ENCODE measurements at regions not wholly inside any gene's neighbourhood (a gene's known extent, or its start where the extent isn't known, plus 50 kb on each side); places are given as distances from the start of the nearest gene placed in this dataset.

- intact Hi-C loops (cut with micrococcal nuclease), result no loop called here
- no peak overlapping the region for H3K27ac ChIP-seq (ENCODE audit: extremely low read depth, low read depth, low read length)
- FAIRE-seq (no peak), ATAC-seq (no peak), DNase-seq (ENCODE audit: extremely low read depth in 1 of 4, low spot score in 3 of 4) (no peak)
- no peak overlapping the region for H2AFZ ChIP-seq (ENCODE audit: low read depth, low read length)
- H3K9me1 ChIP-seq (ENCODE audit: control insufficient read depth, insufficient read depth, low read length), result no peaks in the 10 kb centered on the region
- H3K4me1 ChIP-seq (replicated peaks in 1 of 2; ENCODE audit: control insufficient read depth in 2 of 2, insufficient read depth in 2 of 2, low read length in 2 of 2), result no peaks in the 10 kb centered on the region
- TF ChIP-seq ZNF197 (CRISPR knock-in tag; IDR thresholded peaks at IDR 0.05; ENCODE audit: low read depth) (no peak), ZNF263 (CRISPR knock-in tag; IDR thresholded peaks at IDR 0.05; ENCODE audit: borderline replicate concordance) (no peak), ZNF551 (CRISPR knock-in tag; IDR thresholded peaks at IDR 0.05) (no peak), ZFP1 (CRISPR knock-in tag; IDR thresholded peaks at IDR 0.05) (no peak), ZNF347 (CRISPR knock-in tag; IDR thresholded peaks at IDR 0.05; ENCODE audit: low read depth) (no peak), PML (IDR thresholded peaks at IDR 0.05; ENCODE audit: low read length) (no peak), MEF2D (tag; conservative IDR thresholded peaks at IDR 0.05; ENCODE audit: low read depth) (no peak), RBM22 (IDR thresholded peaks at IDR 0.05; ENCODE audit: low read depth, low read length, poor library complexity, severe bottlenecking) (no peak), ZBTB49 (CRISPR knock-in tag; IDR thresholded peaks at IDR 0.05; ENCODE audit: borderline replicate concordance) (no peak), RBM17 (IDR thresholded peaks at IDR 0.05; ENCODE audit: borderline replicate concordance, low read depth, low read length) (no peak), ESRRB (CRISPR knock-in tag; IDR thresholded peaks at IDR 0.05; ENCODE audit: borderline replicate concordance) (no peak), U2AF1 (optimal IDR thresholded peaks at IDR 0.05; ENCODE audit: low read depth, low read length) (no peak), CBX2 (IDR thresholded peaks at IDR 0.05; ENCODE audit: insufficient read depth, low read length, poor library complexity, severe bottlenecking) (no peak), HDGF (IDR thresholded peaks at IDR 0.05) (no peak)
- TF ChIP-seq, protein P1, sequence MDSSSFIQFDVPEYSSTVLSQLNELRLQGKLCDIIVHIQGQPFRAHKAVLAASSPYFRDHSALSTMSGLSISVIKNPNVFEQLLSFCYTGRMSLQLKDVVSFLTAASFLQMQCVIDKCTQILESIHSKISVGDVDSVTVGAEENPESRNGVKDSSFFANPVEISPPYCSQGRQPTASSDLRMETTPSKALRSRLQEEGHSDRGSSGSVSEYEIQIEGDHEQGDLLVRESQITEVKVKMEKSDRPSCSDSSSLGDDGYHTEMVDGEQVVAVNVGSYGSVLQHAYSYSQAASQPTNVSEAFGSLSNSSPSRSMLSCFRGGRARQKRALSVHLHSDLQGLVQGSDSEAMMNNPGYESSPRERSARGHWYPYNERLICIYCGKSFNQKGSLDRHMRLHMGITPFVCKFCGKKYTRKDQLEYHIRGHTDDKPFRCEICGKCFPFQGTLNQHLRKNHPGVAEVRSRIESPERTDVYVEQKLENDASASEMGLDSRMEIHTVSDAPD (CRISPR knock-in tag; IDR thresholded peaks at IDR 0.05), result no peak
- no peaks in the 10 kb centered on the region for H3K36me3 ChIP-seq (ENCODE audit: control insufficient read depth, insufficient read depth, low read length)
- no peak overlapping the region for H3K4me3 ChIP-seq
- H3K79me2 ChIP-seq (ENCODE audit: control insufficient read depth, insufficient read depth, low read length), result no peaks in the 10 kb centered on the region
- ChIA-PET CTCF (ENCODE audit: low intra/inter-chr PET ratio) (no interaction called here), POLR2A (no interaction called here)
- no peaks in the 10 kb centered on the region for H4K20me1 ChIP-seq (replicated peaks; ENCODE audit: control insufficient read depth, insufficient read depth, low read length)
- BruUV-seq (replicated peaks), result no TSS peak
- in situ Hi-C loops (cut with MboI), result no loop called here
- WGBS (ENCODE audit: insufficient coverage, low coverage, missing lambda C conversion rate), result 2% methylated on average over 31 of the region's 34 CpGs
- H3K4me2 ChIP-seq (ENCODE audit: insufficient read depth, low read length), result no peak overlapping the region
- H3K9me3 ChIP-seq (replicated peaks; ENCODE audit: control insufficient read depth, insufficient read depth, low read depth, low read length), result no peaks in the 10 kb centered on the region; the same call in 1 of the 2 replicates
- no peak overlapping the region for H3K9ac ChIP-seq (ENCODE audit: insufficient read depth in 1 of 2, low read depth in 2 of 2, low read length in 2 of 2)
- no peaks in the 10 kb centered on the region for H3K27me3 ChIP-seq (ENCODE audit: control insufficient read depth in 2 of 2, insufficient read depth in 2 of 2, low read length in 2 of 2)
Observed at GRCh38 chr2:107469437-107469995, 357.2 kb upstream of the RGPD4 start.

Data from K562 (cell line).